HG02885 (cell line): ENCODE measurements at regions not wholly inside any gene's neighbourhood (a gene's known extent, or its start where the extent isn't known, plus 50 kb on each side); places are given as distances from the start of the nearest gene placed in this dataset.

Source experiments
- ATAC-seq: cut with Tn5 transposase; IDR thresholded peaks from one replicate; pipeline ENCODE4 v1.9.1; 2021; ENCODE audit warnings: mild to moderate bottlenecking; ENCODE audit not compliant: unreplicated experiment, poor library complexity

GRCh38 chr4:3830774-3831528 is 64.8 kb downstream of the ADRA2C start:
- ATAC-seq: no peak

GRCh38 chr4:3831529-3832150 is 65.5 kb downstream of the ADRA2C start:
- ATAC-seq: no peak

- no peak for ATAC-seq
Observed at GRCh38 chr4:3832536-3833220, 66.5 kb downstream of the ADRA2C start.

- ATAC-seq: no peak
Observed at GRCh38 chr4:3833326-3833989, 67.3 kb downstream of the ADRA2C start.

- ATAC-seq: no peak
Observed at GRCh38 chr4:3834186-3834662, 68.0 kb downstream of the ADRA2C start.

- no peak for ATAC-seq
Observed at GRCh38 chr4:3834663-3835521, 68.7 kb downstream of the ADRA2C start.

- ATAC-seq: no peak
Observed at GRCh38 chr4:3835527-3836405, 69.6 kb downstream of the ADRA2C start.

GRCh38 chr4:3836406-3836755 is 70.2 kb downstream of the ADRA2C start:
- ATAC-seq: no peak

GRCh38 chr4:3836756-3837601 is 70.8 kb downstream of the ADRA2C start:
- ATAC-seq: no peak

GRCh38 chr4:3838437-3839380 is 72.5 kb downstream of the ADRA2C start:
- no peak for ATAC-seq

- ATAC-seq: no peak
Observed at GRCh38 chr4:3845094-3845743, 79.0 kb downstream of the ADRA2C start.

- ATAC-seq: no peak
Observed at GRCh38 chr4:3845744-3846429, 79.7 kb downstream of the ADRA2C start.

GRCh38 chr4:3847211-3847940 is 81.2 kb downstream of the ADRA2C start:
- no peak for ATAC-seq

GRCh38 chr4:3848323-3848722 is 82.1 kb downstream of the ADRA2C start:
- ATAC-seq: no peak

GRCh38 chr4:3849140-3849539 is 83.0 kb downstream of the ADRA2C start:
- ATAC-seq: no peak
